ENCODE measurements at regions not wholly inside any gene's neighbourhood (a gene's known extent, or its start where the extent isn't known, plus 50 kb on each side); places are given as distances from the start of the nearest gene placed in this dataset.

DNA sequence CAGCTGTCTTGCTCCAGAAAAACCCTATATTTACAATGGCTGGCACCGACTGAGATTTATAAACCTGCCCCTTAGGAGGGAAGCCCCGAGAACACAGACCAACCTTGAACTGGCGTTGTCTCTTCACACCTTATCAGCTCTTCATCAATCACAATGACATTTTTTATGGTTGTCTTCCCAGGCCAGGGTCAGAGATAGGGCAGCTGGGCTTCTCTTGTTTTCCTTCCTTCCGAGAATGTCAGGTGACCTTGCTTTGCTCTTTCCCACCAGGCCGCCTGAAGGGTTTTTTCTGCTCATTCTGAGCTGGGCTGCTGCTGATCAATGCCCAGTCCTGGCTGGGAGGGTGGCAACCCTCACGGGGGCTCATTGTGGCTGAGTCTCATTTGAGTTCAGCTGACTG lies 619.1 kb downstream of the CCDC171 start:
- no peak for TF ChIP-seq EZH2 (IDR thresholded peaks at IDR 0.05; ENCODE audit: low read length)
- TF ChIP-seq, protein P1, sequence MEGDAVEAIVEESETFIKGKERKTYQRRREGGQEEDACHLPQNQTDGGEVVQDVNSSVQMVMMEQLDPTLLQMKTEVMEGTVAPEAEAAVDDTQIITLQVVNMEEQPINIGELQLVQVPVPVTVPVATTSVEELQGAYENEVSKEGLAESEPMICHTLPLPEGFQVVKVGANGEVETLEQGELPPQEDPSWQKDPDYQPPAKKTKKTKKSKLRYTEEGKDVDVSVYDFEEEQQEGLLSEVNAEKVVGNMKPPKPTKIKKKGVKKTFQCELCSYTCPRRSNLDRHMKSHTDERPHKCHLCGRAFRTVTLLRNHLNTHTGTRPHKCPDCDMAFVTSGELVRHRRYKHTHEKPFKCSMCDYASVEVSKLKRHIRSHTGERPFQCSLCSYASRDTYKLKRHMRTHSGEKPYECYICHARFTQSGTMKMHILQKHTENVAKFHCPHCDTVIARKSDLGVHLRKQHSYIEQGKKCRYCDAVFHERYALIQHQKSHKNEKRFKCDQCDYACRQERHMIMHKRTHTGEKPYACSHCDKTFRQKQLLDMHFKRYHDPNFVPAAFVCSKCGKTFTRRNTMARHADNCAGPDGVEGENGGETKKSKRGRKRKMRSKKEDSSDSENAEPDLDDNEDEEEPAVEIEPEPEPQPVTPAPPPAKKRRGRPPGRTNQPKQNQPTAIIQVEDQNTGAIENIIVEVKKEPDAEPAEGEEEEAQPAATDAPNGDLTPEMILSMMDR (optimal IDR thresholded peaks at IDR 0.05 in 1 of 3, IDR thresholded peaks at IDR 0.05 in 1 of 3, conservative IDR thresholded peaks at IDR 0.05 in 1 of 3; ENCODE audit: extremely low read depth in 1 of 3, insufficient read depth in 2 of 3, low read length in 3 of 3), result no peak
